ENCODE measurements at regions not wholly inside any gene's neighbourhood (a gene's known extent, or its start where the extent isn't known, plus 50 kb on each side); places are given as distances from the start of the nearest gene placed in this dataset.

- no peak for DNase-seq (ENCODE audit: low read depth)
These were observed 536.7 kb upstream of the HTR2A start for GRCh38 chr13:47433461-47434005.

GRCh38 chr13:47426126-47426849 is 529.4 kb upstream of the HTR2A start:
- DNase-seq (ENCODE audit: low read depth), result peak; percentile 38

- DNase-seq (ENCODE audit: low read depth), result no peak
These were observed 524.7 kb upstream of the HTR2A start for GRCh38 chr13:47421525-47421924.

- DNase-seq (ENCODE audit: low read depth), result no peak
These were observed 523.7 kb upstream of the HTR2A start for GRCh38 chr13:47420568-47420967.

DNA sequence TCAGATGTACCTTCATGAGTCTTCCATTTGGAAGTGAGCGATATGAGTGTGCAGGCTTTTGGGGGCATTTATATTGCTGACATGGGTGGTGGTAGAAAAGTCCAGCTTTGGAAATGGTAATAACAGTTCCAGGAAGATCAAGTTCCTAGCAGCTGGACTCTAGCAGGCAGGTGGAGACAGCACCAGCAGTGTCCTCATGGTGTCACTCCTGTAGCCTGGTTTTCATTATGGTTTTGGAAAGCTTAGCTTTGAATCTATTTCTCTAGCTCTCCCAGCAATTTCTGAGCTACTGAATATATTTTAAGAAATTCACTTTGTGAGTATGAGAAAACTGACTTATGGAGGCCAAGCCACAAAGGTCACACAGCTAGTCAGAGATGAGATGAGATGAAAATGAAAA is 523.2 kb upstream of the HTR2A start:
- DNase-seq (ENCODE audit: low read depth), result no peak

GRCh38 chr13:47418206-47418920 is 521.5 kb upstream of the HTR2A start:
- no peak for DNase-seq (ENCODE audit: low read depth)

GRCh38 chr13:47417485-47417884 is 520.6 kb upstream of the HTR2A start:
- no peak for DNase-seq (ENCODE audit: low read depth)

DNA sequence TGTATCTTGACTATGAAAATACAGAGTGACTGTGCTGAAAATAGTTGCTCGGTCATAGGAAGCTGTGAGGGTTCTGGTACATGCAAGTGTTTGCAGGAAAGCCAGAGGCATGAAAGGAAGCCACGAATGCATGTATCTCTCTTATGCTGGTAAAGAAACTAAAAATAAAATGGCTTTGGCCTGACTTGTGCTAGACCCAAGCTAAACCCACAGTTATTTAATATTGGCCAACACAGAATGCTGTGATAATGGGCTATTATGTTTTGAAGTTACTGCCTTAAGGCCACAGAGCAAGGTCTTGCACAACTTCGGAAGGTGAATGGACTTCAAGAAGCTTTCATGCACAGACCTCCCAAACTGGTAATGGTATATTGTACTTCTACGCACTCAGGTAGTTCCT is 518.2 kb upstream of the HTR2A start:
- no peak for DNase-seq (ENCODE audit: low read depth)

GRCh38 chr13:47413526-47413925 is 516.7 kb upstream of the HTR2A start:
- DNase-seq (ENCODE audit: low read depth), result no peak

GRCh38 chr13:47413112-47413511 is 516.3 kb upstream of the HTR2A start:
- peak; percentile 10 for DNase-seq (ENCODE audit: low read depth)

DNA sequence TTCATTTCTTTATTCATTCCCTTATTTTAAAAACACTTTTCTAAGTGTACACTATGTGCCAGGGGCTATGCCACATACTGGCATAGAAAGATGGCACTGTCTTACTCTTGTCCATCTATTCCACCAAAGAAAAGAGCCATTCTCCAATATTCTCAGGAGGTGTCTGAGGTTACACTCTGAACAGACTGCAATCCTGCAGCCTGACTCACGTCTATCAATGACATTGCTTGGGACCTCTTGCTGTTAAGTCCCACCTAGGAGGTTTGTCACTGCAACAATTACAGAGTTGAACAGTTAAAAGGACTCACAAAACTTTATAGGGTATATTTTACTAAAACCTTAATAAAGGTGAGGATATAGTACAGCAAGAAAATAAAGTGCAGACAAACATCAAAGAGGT is 512.9 kb upstream of the HTR2A start:
- DNase-seq (ENCODE audit: low read depth), result no peak

DNA sequence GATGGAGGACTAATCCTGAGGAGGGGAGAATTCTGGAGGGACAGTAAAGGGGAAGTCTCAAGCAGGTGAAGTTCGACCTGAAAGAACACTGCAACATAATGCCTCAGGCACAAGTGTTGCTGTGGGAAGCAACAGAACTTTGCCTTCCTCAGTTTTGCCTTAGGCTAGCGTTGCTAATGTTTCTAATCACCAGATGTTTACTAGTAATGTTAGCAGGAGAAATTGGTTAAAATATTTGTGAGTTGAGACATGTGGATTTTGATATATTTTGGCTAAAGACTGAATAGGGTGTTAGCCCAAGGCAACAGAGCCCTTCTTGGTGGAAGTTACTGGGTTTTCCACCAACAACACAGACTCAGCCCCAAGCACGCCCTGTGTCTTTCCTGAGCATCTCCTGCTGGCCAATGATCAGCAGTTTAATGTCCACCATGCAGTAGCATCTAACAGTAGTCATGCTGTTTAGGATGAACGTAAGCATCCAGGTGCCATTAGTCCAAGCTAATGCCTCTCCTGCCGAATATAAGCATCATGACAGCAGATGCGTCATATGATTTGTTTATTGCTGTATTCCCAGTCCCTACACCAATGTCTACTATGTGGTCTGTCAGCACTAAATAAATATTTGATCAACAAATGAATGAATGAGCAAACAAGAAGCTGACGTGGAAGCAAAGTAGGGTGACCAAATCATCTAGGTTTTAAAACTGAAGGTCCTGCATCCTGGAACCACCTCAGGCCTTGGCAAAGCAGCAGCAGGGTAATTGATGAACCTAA is 511.9 kb upstream of the HTR2A start:
- DNase-seq (ENCODE audit: low read depth), result no peak

DNA sequence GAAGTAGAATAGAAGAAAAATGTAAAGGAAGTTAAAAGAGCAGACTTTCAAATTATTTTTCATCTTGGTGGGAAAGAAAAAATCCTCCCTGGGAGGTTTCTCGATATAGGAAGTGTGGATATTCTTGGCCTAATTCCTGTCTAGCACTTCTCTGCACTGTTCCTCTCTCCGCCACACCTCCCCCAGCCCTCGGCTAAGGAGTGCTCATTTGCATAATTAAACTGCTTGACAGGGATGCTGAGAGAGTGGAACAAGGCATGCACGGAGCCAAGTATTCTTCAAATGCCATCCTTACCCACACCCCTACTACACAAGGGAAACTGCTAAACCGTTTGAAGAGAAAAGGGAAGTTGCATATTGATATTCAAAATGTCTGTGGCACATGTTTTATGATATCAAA is 511.0 kb upstream of the HTR2A start:
- no peak for DNase-seq (ENCODE audit: low read depth)

DNA sequence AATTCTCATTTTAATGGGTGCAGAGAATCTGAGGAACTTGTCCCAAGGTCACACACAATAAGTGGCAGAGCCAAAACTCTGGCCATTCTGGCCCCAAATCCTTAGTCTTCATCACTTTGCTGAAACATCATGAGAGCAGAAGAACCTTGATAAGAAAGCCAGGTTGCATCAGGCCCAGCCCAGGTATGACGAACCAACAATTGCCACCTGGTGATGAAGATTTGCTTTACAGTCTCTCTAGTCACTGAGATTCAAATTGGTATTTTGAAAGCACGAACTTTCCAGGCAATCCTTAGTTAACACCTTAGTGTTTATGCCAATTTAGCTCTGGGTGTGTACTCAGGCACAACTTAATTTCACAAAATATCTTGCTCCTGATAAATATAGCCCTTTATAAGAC is 502.7 kb upstream of the HTR2A start:
- no peak for DNase-seq (ENCODE audit: low read depth)

GRCh38 chr13:47397739-47398138 is 500.9 kb upstream of the HTR2A start:
- peak; percentile 5 for DNase-seq (ENCODE audit: low read depth)

- no peak for DNase-seq (ENCODE audit: low read depth)
These were observed 500.1 kb upstream of the HTR2A start for GRCh38 chr13:47396915-47397314.

GRCh38 chr13:47374741-47375140 is 477.9 kb upstream of the HTR2A start:
- no peak for DNase-seq (ENCODE audit: low read depth)

- no peak for DNase-seq (ENCODE audit: low read depth)
These were observed 475.9 kb upstream of the HTR2A start for GRCh38 chr13:47372751-47373150.

GRCh38 chr13:47351798-47352197 is 454.9 kb upstream of the HTR2A start:
- DNase-seq (ENCODE audit: low read depth), result no peak

- DNase-seq (ENCODE audit: low read depth), result no peak
These were observed 453.7 kb upstream of the HTR2A start for GRCh38 chr13:47350334-47351124.

DNA sequence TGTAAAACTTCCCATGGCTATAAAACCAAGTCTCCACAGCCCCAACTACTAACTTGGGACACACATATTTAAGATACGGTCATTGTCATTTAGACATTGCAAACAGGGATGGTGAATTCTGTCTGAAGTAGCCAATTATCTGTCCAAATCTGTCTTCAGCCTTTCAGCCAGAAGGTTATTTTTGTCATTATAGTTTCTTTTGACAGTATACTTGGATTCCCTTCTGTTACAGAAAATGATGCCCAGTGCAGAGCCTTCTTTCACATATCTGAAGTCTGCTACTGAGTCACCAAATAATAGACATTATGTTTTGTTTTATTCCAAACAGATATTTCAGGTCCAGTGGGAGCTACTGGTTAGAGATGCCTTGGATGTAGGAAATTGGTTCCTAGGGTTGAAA is 452.4 kb upstream of the HTR2A start:
- DNase-seq (ENCODE audit: low read depth), result no peak
